Islet precursor cell (in vitro differentiated cells): ENCODE measurements at regions not wholly inside any gene's neighbourhood (a gene's known extent, or its start where the extent isn't known, plus 50 kb on each side); places are given as distances from the start of the nearest gene placed in this dataset.
A peak's percentile ranks its signal among the peaks of the same experiment; 100 is the strongest.
"Not testable (repeated sequence)": the region's sequence is repeated elsewhere in the genome, so short reads cannot be mapped to it uniquely, and the experiment has no call there.

Source experiments
- DNase-seq: peaks from one replicate; pipeline ENCODE4 v3.0.0-alpha.2; 2018

GRCh38 chr3:72162649-72163184, 377.8 kb upstream of the PROK2 start:
- DNase-seq = peak; percentile 85

DNA sequence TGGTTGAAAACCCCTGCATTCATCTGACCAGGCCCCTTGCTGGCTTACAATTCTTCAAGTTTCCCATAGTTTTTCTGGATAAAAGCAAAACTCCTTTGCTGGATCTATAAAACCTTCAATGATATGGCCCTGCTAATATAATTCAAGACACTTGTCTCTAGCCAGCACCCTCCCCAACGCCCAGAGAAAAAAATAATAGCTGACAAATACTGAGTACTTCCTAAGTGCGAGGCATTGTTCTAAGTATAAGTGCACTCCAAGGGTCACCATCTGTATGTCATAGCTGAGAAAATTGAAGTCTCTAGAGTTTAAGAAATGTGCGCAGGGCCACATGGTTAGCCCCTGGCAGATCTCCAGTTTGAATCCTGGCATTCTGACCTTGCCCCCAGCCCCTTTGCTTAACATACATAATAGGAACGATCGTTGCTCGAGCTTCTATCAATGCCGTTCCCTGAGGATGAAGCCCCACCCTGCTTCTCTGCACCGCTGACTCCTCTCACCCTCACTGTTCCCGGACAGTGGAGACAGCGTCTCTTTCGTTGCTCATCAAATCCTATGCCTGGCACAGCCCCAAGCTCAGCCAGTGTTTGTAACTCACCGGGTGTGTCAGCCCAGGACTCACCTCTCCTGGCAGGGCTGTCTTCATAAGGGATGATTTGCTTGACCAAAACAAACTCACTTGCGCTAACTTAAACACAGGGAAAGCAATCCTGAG, 377.1 kb upstream of the PROK2 start:
- no peak for DNase-seq

- DNase-seq = not testable (repeated sequence)
Observed at GRCh38 chr3:72161285-72161684, 376.3 kb upstream of the PROK2 start.

DNA sequence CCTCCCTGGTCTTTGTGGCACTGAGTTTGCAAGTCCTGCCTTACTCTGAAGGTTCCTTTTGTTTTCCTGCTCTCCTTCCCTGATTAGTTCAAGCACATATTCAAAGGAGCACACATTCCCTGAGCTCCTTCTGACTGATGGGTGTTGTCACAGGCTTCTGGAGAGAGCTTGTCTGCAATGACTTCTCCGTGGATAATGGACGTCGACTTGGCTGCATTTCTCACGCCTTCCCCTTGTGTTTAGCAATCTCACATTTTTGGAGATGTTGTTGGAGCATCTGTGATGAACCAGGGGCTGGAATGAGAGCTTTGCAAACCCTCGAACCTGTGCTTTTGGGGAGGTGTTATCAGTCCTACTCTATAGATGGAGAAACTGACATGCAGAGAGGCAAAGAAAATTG, 375.4 kb upstream of the PROK2 start:
- DNase-seq = no peak

- no peak for DNase-seq
Observed at GRCh38 chr3:72159487-72159886, 374.5 kb upstream of the PROK2 start.

DNA sequence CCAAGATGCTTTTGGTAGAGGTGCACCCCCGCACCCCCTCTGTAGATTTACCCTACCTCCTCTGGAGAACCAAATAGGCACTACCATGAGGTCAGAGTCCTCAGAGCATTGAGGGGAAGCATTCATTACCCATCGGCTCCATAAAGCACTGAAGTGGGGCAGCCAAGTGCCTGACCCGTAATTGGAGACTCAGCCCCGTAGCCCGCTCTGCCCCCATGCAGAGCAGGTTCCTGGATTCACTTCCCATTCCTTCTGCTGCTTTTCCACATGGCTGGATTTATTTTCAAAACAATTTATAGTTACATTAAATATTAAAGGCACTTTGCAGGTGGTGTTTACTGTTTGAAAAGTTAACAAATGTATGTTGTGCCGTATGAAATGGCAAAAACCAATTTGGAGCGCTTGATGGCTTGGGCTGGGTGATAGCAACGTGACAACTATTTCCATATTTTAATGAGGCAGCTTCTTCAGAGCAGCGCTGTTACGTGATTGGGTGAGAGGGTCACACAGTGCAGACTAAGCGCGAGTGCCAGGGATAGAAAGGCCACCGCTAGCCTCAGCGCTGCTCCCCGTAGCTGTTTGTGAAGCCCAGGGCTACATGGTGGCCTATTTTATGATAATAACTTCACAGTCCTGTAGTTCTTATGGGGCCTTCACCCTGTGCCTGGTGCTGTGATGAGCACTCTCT, 373.8 kb upstream of the PROK2 start:
- no peak for DNase-seq

GRCh38 chr3:72157748-72158638, 373.0 kb upstream of the PROK2 start:
- DNase-seq = no peak

DNA sequence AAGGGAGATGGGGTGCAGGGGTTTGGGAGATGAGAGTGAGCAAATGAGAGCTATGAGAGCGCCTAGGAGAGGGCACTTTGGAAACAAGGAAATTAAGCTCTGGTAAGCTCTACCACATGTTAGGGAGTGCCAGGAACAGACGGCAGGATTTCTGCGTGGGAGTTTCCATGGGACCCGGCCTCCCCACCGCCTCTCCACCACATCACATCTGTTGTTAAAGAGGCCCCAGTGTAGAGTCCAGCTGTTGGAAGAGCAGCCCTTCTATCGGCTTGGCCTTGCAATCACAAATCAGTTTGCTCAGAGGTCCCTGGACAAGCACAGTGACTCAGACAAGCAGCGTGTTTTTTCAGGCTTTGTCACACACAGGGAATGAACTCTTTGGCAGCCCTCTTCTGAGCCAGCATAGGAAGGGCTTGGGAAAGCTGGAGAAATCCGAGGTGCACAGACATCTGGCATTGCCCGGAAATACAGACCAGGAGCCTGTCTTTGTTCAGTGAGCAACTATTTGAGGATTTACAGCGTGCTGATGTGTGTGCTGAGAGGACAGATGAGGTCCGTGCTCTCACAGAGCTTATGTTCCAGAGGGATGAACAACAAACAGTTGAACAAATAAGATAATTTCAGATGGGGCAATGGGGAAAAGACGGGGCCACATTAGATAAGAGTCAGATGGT, 370.6 kb upstream of the PROK2 start:
- peak; percentile 87 for DNase-seq

- no peak for DNase-seq
Observed at GRCh38 chr3:72154391-72155335, 369.7 kb upstream of the PROK2 start.

DNA sequence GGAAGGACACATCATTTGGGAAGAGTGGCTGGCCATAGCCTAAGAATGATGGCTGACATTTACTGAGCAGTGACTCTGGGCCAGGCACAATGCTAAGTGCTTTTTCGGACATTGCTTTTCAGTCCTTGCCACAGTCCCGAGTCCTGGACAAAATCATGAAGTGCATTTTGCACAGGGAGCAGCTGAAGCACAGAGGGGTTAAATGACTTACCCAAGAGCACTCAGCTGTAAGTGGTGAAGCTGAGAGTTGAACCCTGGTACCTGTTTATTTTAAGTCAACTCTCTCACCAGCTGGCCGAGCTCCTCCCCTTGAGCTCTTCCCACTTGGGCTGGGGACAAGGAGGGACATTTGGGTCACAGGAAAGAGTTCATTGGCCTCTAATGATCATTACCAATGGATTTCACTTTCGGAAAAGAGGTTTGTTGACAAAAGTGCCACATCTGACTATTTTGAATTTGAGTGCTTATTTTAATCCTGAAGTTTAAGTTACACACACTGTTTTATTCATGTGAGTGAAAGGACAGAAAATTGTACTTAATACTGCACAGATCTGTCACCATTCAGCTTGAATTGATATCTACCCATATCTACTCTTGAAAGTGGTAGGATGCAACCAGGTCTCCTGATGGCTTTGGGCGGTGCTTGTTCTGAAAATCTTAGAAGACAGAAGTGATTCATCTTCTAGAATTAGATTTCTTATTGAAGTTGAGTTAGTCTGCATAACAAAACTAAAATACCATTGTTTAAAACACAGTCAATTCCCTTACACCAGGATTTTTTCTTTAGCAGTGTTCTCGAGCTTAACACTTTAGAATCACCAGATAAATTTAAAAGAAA, 368.7 kb upstream of the PROK2 start:
- DNase-seq = no peak

DNA sequence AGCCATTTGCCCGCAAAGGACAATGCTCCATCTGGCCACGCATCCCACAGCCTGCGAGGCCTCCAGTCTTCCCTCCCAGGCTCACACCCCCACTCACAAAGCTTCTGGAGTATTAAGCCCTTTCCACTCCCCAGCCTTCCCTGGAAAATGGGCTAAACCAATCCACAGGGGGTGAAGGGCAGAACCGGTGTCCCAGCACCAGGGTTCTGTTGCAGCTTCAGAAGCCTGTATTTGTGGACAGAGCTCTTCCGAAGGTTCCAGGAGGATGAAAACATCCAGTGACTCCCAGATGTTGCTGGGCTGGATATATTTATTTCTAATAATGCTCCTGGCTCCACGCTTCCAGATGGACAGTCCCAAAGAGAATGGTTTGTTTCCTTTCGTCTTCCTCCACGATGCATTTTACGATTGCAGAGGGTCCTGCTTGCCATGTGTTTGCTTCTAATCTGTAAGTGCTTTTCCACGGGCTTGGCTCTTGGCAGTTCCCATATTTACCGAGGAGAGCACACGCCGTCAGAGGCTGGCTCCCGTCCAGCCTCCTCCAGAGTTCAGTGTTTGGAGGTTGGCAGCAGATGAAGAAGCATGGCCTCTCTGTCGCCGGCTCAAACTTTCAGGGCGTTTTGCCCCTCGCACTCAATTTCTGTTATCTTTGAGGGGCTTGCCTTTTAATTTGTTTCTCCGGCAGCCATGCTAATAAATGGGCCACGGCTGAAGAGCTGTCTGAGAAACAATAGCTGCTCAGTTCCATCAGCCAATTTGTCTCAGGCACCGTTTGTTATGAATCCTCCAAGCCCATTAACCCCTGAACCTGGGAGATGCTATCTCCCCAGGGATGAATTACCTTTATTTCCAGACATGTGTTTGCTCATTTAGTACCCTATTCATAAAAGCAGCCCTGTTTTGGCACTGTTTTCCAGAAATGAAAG, 367.9 kb upstream of the PROK2 start:
- no peak for DNase-seq

DNA sequence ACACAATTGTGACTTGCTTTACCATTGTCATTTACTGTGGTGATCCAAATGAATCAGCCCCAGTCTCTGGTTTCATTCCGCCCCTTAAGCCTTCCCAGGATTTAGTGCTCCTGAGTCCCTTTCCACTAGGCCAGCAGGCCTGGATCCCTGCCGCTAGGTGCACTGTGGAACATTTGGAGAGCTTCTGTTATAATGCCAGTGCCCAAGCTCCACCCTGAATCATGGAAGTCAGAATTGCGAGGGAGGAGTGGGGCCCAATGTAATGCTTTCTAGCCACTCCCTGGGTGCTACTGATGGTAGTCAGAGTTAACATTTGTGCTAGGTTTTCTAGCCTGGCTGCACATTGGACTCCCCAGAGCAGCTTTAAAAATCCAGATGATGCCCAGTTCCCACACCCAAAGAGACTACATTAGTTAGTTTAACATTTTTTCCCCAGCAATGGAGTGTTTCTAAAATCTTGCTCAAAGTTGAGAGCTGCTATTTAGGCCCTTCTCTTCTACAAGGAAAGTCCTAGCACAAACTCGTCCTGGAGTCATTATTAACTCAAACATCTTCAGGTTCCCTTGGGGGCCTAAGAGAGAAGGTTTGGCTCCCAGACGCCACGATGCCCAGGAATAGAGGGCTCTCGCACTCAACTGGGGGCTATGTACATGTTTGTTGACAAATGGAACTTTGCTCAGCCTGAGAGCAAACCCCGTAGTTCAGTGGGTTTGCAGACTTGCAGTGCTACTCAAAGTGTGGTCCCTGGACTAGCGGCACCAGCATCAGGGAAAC, 366.7 kb upstream of the PROK2 start:
- no peak for DNase-seq

DNA sequence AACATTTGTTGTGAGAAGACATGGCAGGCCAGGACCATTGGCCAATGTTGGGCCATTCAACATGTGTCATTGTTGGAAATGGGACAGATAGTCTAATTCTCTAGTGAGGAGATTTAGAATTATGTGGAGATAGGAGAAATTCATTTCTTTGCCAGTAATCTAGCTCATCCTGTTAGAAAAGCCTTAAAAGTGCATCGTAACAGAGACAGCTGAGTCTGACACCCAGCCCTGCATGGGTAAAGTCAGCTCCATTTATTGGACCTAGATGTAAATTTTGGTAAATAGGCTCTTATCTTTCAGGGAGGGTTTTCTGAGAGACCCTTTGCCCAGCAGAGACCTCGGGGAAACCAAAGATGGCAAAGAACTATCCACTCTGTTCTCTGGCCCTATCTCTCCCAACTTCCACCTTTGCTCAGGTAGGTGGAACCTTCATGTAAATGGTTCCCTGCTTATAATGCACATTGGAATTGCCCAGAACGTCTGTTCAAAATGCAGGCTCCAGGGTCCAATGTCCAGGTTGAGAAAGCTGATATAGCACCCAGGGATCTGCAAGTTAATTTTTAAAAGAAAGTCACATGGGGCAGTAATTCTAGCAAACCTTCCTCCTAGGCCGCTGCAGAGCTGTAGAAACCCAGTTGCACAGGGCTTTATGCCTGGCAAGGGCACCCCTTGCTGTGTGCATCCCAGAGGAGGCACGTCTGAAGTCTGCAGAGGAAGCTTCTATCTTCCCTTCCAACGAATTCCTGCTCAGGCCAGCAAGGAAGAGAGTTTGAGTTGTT, 365.9 kb upstream of the PROK2 start:
- DNase-seq = no peak

GRCh38 chr3:72149645-72150300, 364.8 kb upstream of the PROK2 start:
- no peak for DNase-seq

DNA sequence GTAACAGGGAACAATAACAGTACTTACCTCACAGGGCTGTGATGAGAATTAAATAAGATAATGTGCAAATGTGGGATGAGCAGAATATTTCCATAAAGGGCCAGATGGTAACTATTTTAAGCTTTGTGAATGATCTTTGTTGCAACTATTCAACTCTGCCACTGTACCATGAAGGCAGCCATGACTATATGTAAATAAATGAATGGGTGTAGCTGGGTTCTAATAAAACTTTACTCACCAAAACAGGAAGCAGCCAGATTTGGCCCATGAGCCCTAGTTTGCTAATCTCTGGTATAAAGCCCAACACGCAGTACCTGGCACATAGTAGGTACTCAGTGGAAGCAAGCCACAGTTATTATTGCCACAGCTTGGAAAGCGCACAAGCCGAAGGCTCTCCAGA, 362.7 kb upstream of the PROK2 start:
- DNase-seq = no peak

DNA sequence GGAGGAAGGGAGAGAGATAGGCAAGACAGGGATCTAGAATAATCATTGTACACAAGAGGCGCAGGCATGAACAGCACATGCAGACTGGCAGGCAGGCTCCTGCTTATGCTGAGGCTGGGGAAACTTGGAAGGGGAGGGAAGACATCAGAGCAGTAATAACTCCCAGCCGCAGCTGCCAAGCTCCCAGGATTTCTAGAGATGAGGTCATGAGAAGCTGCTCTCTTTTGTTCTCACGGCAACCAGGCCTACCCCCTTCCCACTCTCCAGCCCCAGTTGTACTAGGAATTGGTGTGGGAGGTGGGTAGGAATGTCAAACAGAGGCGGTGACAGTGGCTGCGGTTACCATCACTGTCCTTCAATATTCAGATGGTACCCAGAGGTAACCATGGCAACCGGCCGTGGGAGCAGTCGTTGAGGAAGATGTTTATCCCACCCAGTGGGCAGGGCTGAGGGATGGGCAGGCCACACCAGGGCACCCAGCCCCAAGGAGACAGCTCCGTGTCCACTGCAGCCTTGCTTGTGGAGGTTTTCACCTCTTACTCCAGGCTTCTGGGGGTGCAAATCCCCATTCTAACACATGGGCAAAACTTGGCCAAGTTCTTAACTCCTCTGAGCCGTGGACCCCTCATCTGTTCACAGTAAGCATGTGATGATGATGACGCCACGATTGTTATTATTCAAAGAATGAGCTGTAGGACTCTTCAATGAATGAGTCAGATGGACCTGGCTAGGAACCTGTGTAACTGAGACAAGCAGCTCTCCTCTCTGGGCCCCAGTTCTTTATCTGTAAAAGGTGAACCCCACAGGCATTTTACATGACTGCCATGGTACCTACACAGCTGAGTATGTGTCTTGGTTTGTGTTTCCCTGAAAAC, 360.8 kb upstream of the PROK2 start:
- no peak for DNase-seq
